AG04449 (cell line): ENCODE measurements at regions not wholly inside any gene's neighbourhood (a gene's known extent, or its start where the extent isn't known, plus 50 kb on each side); places are given as distances from the start of the nearest gene placed in this dataset.

Source experiments
- CTCF ChIA-PET: fragments of 350-600 bp; formaldehyde crosslinking; extraction: SDS; loops from one replicate; lab custom pipeline; 2021; ENCODE audit warnings: antibody characterized with exemption; lab: Yijun Ruan, JAX
- POLR2A ChIA-PET: fragments of 400-600, 350-600 bp; formaldehyde crosslinking; extraction: SDS; loops from one replicate; lab custom pipeline; 2020; ENCODE audit warnings: antibody characterized with exemption, inconsistent platforms; lab: Yijun Ruan, JAX
- DNase-seq: peaks from one replicate; pipeline ENCODE4 v3.0.0-alpha.2; 2010; ENCODE audit warnings: low read depth, low spot score
- H3K4me3 ChIP-seq: 2 replicates; pipeline ENCODE4 v1.5.1; 2011; ENCODE audit warnings: low read depth, mild to moderate bottlenecking, control low read depth, low read length
- CTCF ChIP-seq: IDR thresholded peaks from one replicate; pipeline ENCODE4 v1.5.1; 2011; ENCODE audit warnings: mild to moderate bottlenecking, moderate library complexity, low read length, control low read depth, inconsistent platforms; ENCODE audit not compliant: insufficient read depth; ENCODE audit errors: missing control alignments

GRCh38 chr2:103664690-103665089 lies 902.9 kb downstream of the TMEM182 start:
- ChIA-PET POLR2A (no interaction called here), CTCF (no interaction called here)
- H3K4me3 ChIP-seq: no peak overlapping the region
- no peak for DNase-seq
- no peak for TF ChIP-seq CTCF

- DNase-seq: no peak
- no peak for TF ChIP-seq CTCF
- ChIA-PET POLR2A (no interaction called here), CTCF (no interaction called here)
- H3K4me3 ChIP-seq: no peak overlapping the region
Observed at GRCh38 chr2:103667335-103667884, 905.6 kb downstream of the TMEM182 start.

GRCh38 chr2:103669531-103669930 lies 907.7 kb downstream of the TMEM182 start:
- ChIA-PET POLR2A (no interaction called here), CTCF (no interaction called here)
- no peak for DNase-seq
- TF ChIP-seq CTCF: no peak
- no peak overlapping the region for H3K4me3 ChIP-seq
